ENCODE measurements at regions not wholly inside any gene's neighbourhood (a gene's known extent, or its start where the extent isn't known, plus 50 kb on each side); places are given as distances from the start of the nearest gene placed in this dataset.
"Not testable (repeated sequence)": the region's sequence is repeated elsewhere in the genome, so short reads cannot be mapped to it uniquely, and the experiment has no call there.

- no peak overlapping the region for H3K27ac ChIP-seq (ENCODE audit: low read length)
- H3K4me1 ChIP-seq (ENCODE audit: low read length), result no peaks in the 10 kb centered on the region
- 0 out of 2 replicates have a peak, but pooled peaks cover 3% of the 10 kb centered on the region for H3K9me2 ChIP-seq (replicated peaks; ENCODE audit: insufficient read depth, low read length)
- no peaks in the 10 kb centered on the region for H3K79me2 ChIP-seq (ENCODE audit: low read length)
- no peak overlapping the region for H3K4me3 ChIP-seq (ENCODE audit: low read length)
- peaks cover 2% of the 10 kb centered on the region; the same call in 1 of the 2 replicates for H3K9me3 ChIP-seq (ENCODE audit: low read length)
- H4K20me1 ChIP-seq (ENCODE audit: insufficient read depth, low read depth, low read length), result no peaks in the 10 kb centered on the region
- no peak for DNase-seq
- no peak overlapping the region for H3K9ac ChIP-seq (ENCODE audit: low read length)
- no peaks in the 10 kb centered on the region for H3K27me3 ChIP-seq (ENCODE audit: low read length)
- H2AFZ ChIP-seq (ENCODE audit: low read length), result no peak overlapping the region
- H3K36me3 ChIP-seq (ENCODE audit: insufficient read depth, low read length), result no peaks in the 10 kb centered on the region
- no peak overlapping the region for H3K4me2 ChIP-seq (ENCODE audit: low read depth, low read length, poor library complexity, severe bottlenecking)
Measured at GRCh38 chr15:81685237-81685636, 311.2 kb upstream of the TMC3 start.

GRCh38 chr15:81680829-81681228, 306.8 kb upstream of the TMC3 start:
- Histone ChIP-seq H3K4me1 (ENCODE audit: low read length) (no peaks in the 10 kb centered on the region), H3K9ac (ENCODE audit: low read length) (no peak overlapping the region), H3K4me3 (ENCODE audit: low read length) (no peak overlapping the region), H4K20me1 (ENCODE audit: insufficient read depth, low read depth, low read length) (no peaks in the 10 kb centered on the region), H3K27ac (ENCODE audit: low read length) (no peak overlapping the region), H3K9me3 (ENCODE audit: low read length) (no peaks in the 10 kb centered on the region), H2AFZ (ENCODE audit: low read length) (no peak overlapping the region), H3K9me2 (replicated peaks; ENCODE audit: insufficient read depth, low read length) (no peaks in the 10 kb centered on the region), H3K4me2 (ENCODE audit: low read depth, low read length, poor library complexity, severe bottlenecking) (no peak overlapping the region), H3K79me2 (ENCODE audit: low read length) (no peaks in the 10 kb centered on the region), H3K27me3 (ENCODE audit: low read length) (no peaks in the 10 kb centered on the region), H3K36me3 (ENCODE audit: insufficient read depth, low read length) (no peaks in the 10 kb centered on the region)
- no peak for DNase-seq

- H3K9me2 ChIP-seq (replicated peaks; ENCODE audit: insufficient read depth, low read length), result no peaks in the 10 kb centered on the region
- no peak overlapping the region for H3K4me2 ChIP-seq (ENCODE audit: low read depth, low read length, poor library complexity, severe bottlenecking)
Measured at GRCh38 chr15:81666839-81667238, 292.8 kb upstream of the TMC3 start.

GRCh38 chr15:81660976-81661375, 287.0 kb upstream of the TMC3 start:
- H3K9me3 ChIP-seq (ENCODE audit: low read length), result peaks cover 3% of the 10 kb centered on the region; the same call in 1 of the 2 replicates
- H3K4me2 ChIP-seq (ENCODE audit: low read depth, low read length, poor library complexity, severe bottlenecking), result no peak overlapping the region
- no peak overlapping the region for H2AFZ ChIP-seq (ENCODE audit: low read length)
- no peaks in the 10 kb centered on the region for H3K36me3 ChIP-seq (ENCODE audit: insufficient read depth, low read length)
- H3K27ac ChIP-seq (ENCODE audit: low read length), result no peak overlapping the region
- H3K4me3 ChIP-seq (ENCODE audit: low read length), result no peak overlapping the region
- H3K79me2 ChIP-seq (ENCODE audit: low read length), result no peaks in the 10 kb centered on the region
- no peaks in the 10 kb centered on the region for H3K27me3 ChIP-seq (ENCODE audit: low read length)
- no peak overlapping the region for H3K9ac ChIP-seq (ENCODE audit: low read length)
- no peak for DNase-seq
- no peaks in the 10 kb centered on the region for H3K4me1 ChIP-seq (ENCODE audit: low read length)
- no peaks in the 10 kb centered on the region for H3K9me2 ChIP-seq (replicated peaks; ENCODE audit: insufficient read depth, low read length)
- no peaks in the 10 kb centered on the region for H4K20me1 ChIP-seq (ENCODE audit: insufficient read depth, low read depth, low read length)

More at GRCh38 chr15:81666839-81667238, 292.8 kb upstream of the TMC3 start:
- Histone ChIP-seq H3K27ac (ENCODE audit: low read length) (no peak overlapping the region), H3K9ac (ENCODE audit: low read length) (no peak overlapping the region), H2AFZ (ENCODE audit: low read length) (no peak overlapping the region), H3K4me1 (ENCODE audit: low read length) (no peaks in the 10 kb centered on the region), H3K79me2 (ENCODE audit: low read length) (no peaks in the 10 kb centered on the region), H3K9me3 (ENCODE audit: low read length) (no peaks in the 10 kb centered on the region), H4K20me1 (ENCODE audit: insufficient read depth, low read depth, low read length) (no peaks in the 10 kb centered on the region), H3K27me3 (ENCODE audit: low read length) (no peaks in the 10 kb centered on the region), H3K36me3 (ENCODE audit: insufficient read depth, low read length) (no peaks in the 10 kb centered on the region), H3K4me3 (ENCODE audit: low read length) (no peak overlapping the region)
- DNase-seq, result no peak

GRCh38 chr15:81653259-81653658, 279.2 kb upstream of the TMC3 start:
- Histone ChIP-seq H3K4me1 (ENCODE audit: low read length) (no peaks in the 10 kb centered on the region), H3K9me3 (ENCODE audit: low read length) (peaks cover 8% of the 10 kb centered on the region; the same call in 1 of the 2 replicates), H3K9ac (ENCODE audit: low read length) (no peak overlapping the region), H2AFZ (ENCODE audit: low read length) (no peak overlapping the region), H4K20me1 (ENCODE audit: insufficient read depth, low read depth, low read length) (no peaks in the 10 kb centered on the region), H3K27me3 (ENCODE audit: low read length) (no peaks in the 10 kb centered on the region), H3K4me3 (ENCODE audit: low read length) (no peak overlapping the region), H3K9me2 (replicated peaks; ENCODE audit: insufficient read depth, low read length) (no peaks in the 10 kb centered on the region), H3K4me2 (ENCODE audit: low read depth, low read length, poor library complexity, severe bottlenecking) (no peak overlapping the region), H3K79me2 (ENCODE audit: low read length) (no peaks in the 10 kb centered on the region), H3K36me3 (ENCODE audit: insufficient read depth, low read length) (no peaks in the 10 kb centered on the region), H3K27ac (ENCODE audit: low read length) (no peak overlapping the region)
- DNase-seq, result no peak

GRCh38 chr15:81645470-81645869, 271.5 kb upstream of the TMC3 start:
- Histone ChIP-seq H3K36me3 (ENCODE audit: insufficient read depth, low read length) (no peaks in the 10 kb centered on the region), H3K79me2 (ENCODE audit: low read length) (no peaks in the 10 kb centered on the region), H3K4me1 (ENCODE audit: low read length) (no peaks in the 10 kb centered on the region), H3K9me3 (ENCODE audit: low read length) (no peaks in the 10 kb centered on the region), H3K27me3 (ENCODE audit: low read length) (no peaks in the 10 kb centered on the region), H3K9ac (ENCODE audit: low read length) (no peak overlapping the region), H2AFZ (ENCODE audit: low read length) (no peak overlapping the region), H4K20me1 (ENCODE audit: insufficient read depth, low read depth, low read length) (no peaks in the 10 kb centered on the region), H3K9me2 (replicated peaks; ENCODE audit: insufficient read depth, low read length) (no peaks in the 10 kb centered on the region), H3K4me3 (ENCODE audit: low read length) (no peak overlapping the region), H3K4me2 (ENCODE audit: low read depth, low read length, poor library complexity, severe bottlenecking) (no peak overlapping the region), H3K27ac (ENCODE audit: low read length) (no peak overlapping the region)
- DNase-seq, result no peak

GRCh38 chr15:81643771-81644170, 269.8 kb upstream of the TMC3 start:
- H3K4me3 ChIP-seq (ENCODE audit: low read length), result no peak overlapping the region
- no peaks in the 10 kb centered on the region for H4K20me1 ChIP-seq (ENCODE audit: insufficient read depth, low read depth, low read length)
- no peaks in the 10 kb centered on the region for H3K4me1 ChIP-seq (ENCODE audit: low read length)
- no peak overlapping the region for H3K9ac ChIP-seq (ENCODE audit: low read length)
- no peak overlapping the region for H3K4me2 ChIP-seq (ENCODE audit: low read depth, low read length, poor library complexity, severe bottlenecking)
- no peak for DNase-seq
- no peaks in the 10 kb centered on the region for H3K27me3 ChIP-seq (ENCODE audit: low read length)
- H2AFZ ChIP-seq (ENCODE audit: low read length), result no peak overlapping the region
- no peaks in the 10 kb centered on the region for H3K79me2 ChIP-seq (ENCODE audit: low read length)
- H3K9me2 ChIP-seq (replicated peaks; ENCODE audit: insufficient read depth, low read length), result no peaks in the 10 kb centered on the region
- no peaks in the 10 kb centered on the region for H3K36me3 ChIP-seq (ENCODE audit: insufficient read depth, low read length)
- no peak overlapping the region for H3K27ac ChIP-seq (ENCODE audit: low read length)
- no peaks in the 10 kb centered on the region for H3K9me3 ChIP-seq (ENCODE audit: low read length)

- Histone ChIP-seq H4K20me1 (ENCODE audit: insufficient read depth, low read depth, low read length) (no peaks in the 10 kb centered on the region), H3K9me2 (replicated peaks; ENCODE audit: insufficient read depth, low read length) (no peaks in the 10 kb centered on the region), H3K27me3 (ENCODE audit: low read length) (no peaks in the 10 kb centered on the region), H3K27ac (ENCODE audit: low read length) (no peak overlapping the region), H3K4me1 (ENCODE audit: low read length) (no peaks in the 10 kb centered on the region), H3K36me3 (ENCODE audit: insufficient read depth, low read length) (no peaks in the 10 kb centered on the region), H3K9ac (ENCODE audit: low read length) (no peak overlapping the region), H2AFZ (ENCODE audit: low read length) (no peak overlapping the region), H3K4me2 (ENCODE audit: low read depth, low read length, poor library complexity, severe bottlenecking) (no peak overlapping the region), H3K79me2 (ENCODE audit: low read length) (no peaks in the 10 kb centered on the region), H3K4me3 (ENCODE audit: low read length) (no peak overlapping the region), H3K9me3 (ENCODE audit: low read length) (no peaks in the 10 kb centered on the region)
- DNase-seq, result no peak
Measured at GRCh38 chr15:81642451-81642990, 268.5 kb upstream of the TMC3 start.

GRCh38 chr15:81636064-81636463, 262.1 kb upstream of the TMC3 start:
- not testable (repeated sequence) for H3K9me3 ChIP-seq (ENCODE audit: low read length); DNase-seq; H3K27me3 ChIP-seq (ENCODE audit: low read length); H3K4me2 ChIP-seq (ENCODE audit: low read depth, low read length, poor library complexity, severe bottlenecking); H3K27ac ChIP-seq (ENCODE audit: low read length); H3K4me1 ChIP-seq (ENCODE audit: low read length); H2AFZ ChIP-seq (ENCODE audit: low read length); H3K9me2 ChIP-seq (replicated peaks; ENCODE audit: insufficient read depth, low read length); H3K79me2 ChIP-seq (ENCODE audit: low read length); H3K4me3 ChIP-seq (ENCODE audit: low read length); H3K9ac ChIP-seq (ENCODE audit: low read length); H4K20me1 ChIP-seq (ENCODE audit: insufficient read depth, low read depth, low read length); H3K36me3 ChIP-seq (ENCODE audit: insufficient read depth, low read length)
